SK-N-SH (cell line): ENCODE measurements at regions not wholly inside any gene's neighbourhood (a gene's known extent, or its start where the extent isn't known, plus 50 kb on each side); places are given as distances from the start of the nearest gene placed in this dataset.

Experiments used
- CTCF ChIA-PET: fragments of 300-600, 350-600 bp; formaldehyde crosslinking; extraction: SDS; loops from one replicate; lab custom pipeline; 2021; lab: Yijun Ruan, JAX
- POLR2A ChIA-PET: fragments of 350-600 bp; sonication (Branson Sonifier 250); formaldehyde crosslinking; extraction: SDS; loops from one replicate; lab custom pipeline; 2020; ENCODE audit warnings: antibody characterized with exemption, inconsistent platforms; lab: Yijun Ruan, JAX
- DNase-seq: peaks from one replicate; pipeline ENCODE4 v3.0.0; 2012
- H2AFZ ChIP-seq: fragments of 200-600 bp; sonication (generic); 2 replicates; pipeline ENCODE4 v1.8.1; 2016; ENCODE audit warnings: antibody characterized with exemption, mild to moderate bottlenecking, low read depth
- H3F3A ChIP-seq: fragments of 200-600 bp; sonication (generic); replicated peaks from 2 replicates; pipeline ENCODE3; 2016; ENCODE audit warnings: antibody characterized with exemption, mild to moderate bottlenecking; ENCODE audit not compliant: insufficient read depth
- H3K27ac ChIP-seq, 2 experiments: fragments of 200-500 bp in 1 of 2; fragments of 200-600 bp in 1 of 2; sonication (Bioruptor generic) in 1 of 2; sonication (generic), shearing (Covaris generic) in 1 of 2; 2 replicates each; pipeline versions ENCODE4 v1.5.1 to v1.6.1; 2014 to 2016; ENCODE audit warnings: low read depth in 2 of 2, inconsistent platforms in 1 of 2, low read length in 1 of 2, mild to moderate bottlenecking in 1 of 2, mixed read lengths in 1 of 2
- H3K27me3 ChIP-seq: fragments of 200-600 bp; sonication (generic), shearing (Covaris generic); 2 replicates; pipeline ENCODE4 v1.6.1; 2016; ENCODE audit warnings: mixed run types; ENCODE audit not compliant: insufficient read depth
- H3K36me3 ChIP-seq, 2 experiments: fragments of 200-500 bp in 1 of 2; fragments of 200-600 bp in 1 of 2; sonication (Bioruptor generic) in 1 of 2; sonication (generic) in 1 of 2; replicated peaks in 1 of 2; 2 replicates each; pipeline versions ENCODE3 to v1.5.1; 2014 to 2016; ENCODE audit warnings: low read length in 1 of 2, mild to moderate bottlenecking in 1 of 2; ENCODE audit not compliant: insufficient read depth in 2 of 2, control insufficient read depth in 1 of 2
- H3K4me1 ChIP-seq, 2 experiments: fragments of 200-500 bp in 1 of 2; fragments of 200-600 bp in 1 of 2; sonication (Bioruptor generic) in 1 of 2; sonication (generic), shearing (Covaris generic) in 1 of 2; 2 replicates each; pipeline versions ENCODE4 v1.5.1 to v1.6.1; 2014 to 2016; ENCODE audit warnings: low read depth in 1 of 2, low read length in 1 of 2, mixed run types in 1 of 2; ENCODE audit not compliant: insufficient read depth in 2 of 2, control insufficient read depth in 1 of 2
- H3K4me2 ChIP-seq: fragments of 200-600 bp; sonication (generic), shearing (Covaris generic); 2 replicates; pipeline ENCODE4 v1.6.1; 2017; ENCODE audit warnings: mixed run types
- H3K4me3 ChIP-seq, 2 experiments: fragments of 200-500 bp in 1 of 2; fragments of 200-600 bp in 1 of 2; sonication (Bioruptor generic) in 1 of 2; sonication (generic), shearing (Covaris generic) in 1 of 2; 2 replicates each; pipeline versions ENCODE4 v1.5.1 to v1.8.1; 2014 to 2016; ENCODE audit warnings: low read depth in 2 of 2, inconsistent platforms in 1 of 2, low read length in 1 of 2, mild to moderate bottlenecking in 1 of 2, mixed read lengths in 1 of 2, moderate library complexity in 1 of 2
- H3K79me2 ChIP-seq: fragments of 200-600 bp; sonication (generic); 2 replicates; pipeline ENCODE4 v1.8.1; 2017; ENCODE audit warnings: mild to moderate bottlenecking; ENCODE audit not compliant: insufficient read depth
- H3K9ac ChIP-seq: fragments of 200-600 bp; sonication (generic); 2 replicates; pipeline ENCODE4 v1.6.1; 2017; ENCODE audit warnings: mixed run types
- H3K9me2 ChIP-seq: fragments of 200-600 bp; sonication (generic); 2 replicates; pipeline ENCODE4 v1.6.1; 2017; ENCODE audit warnings: mixed run types
- H3K9me3 ChIP-seq: fragments of 200-600 bp; sonication (generic); 2 replicates; pipeline ENCODE4 v1.6.1; 2017; ENCODE audit warnings: mixed run types, mild to moderate bottlenecking, moderate library complexity
- H4K20me1 ChIP-seq: fragments of 200-600 bp; sonication (generic); 2 replicates; pipeline ENCODE4 v1.6.1; 2017; ENCODE audit warnings: mild to moderate bottlenecking, mixed run types; ENCODE audit not compliant: insufficient read depth
- CTCF ChIP-seq: fragments of 200-600 bp; sonication (generic); IDR thresholded peaks from 2 replicates; pipeline ENCODE4 v1.6.1; 2017; ENCODE audit warnings: antibody characterized with exemption, mild to moderate bottlenecking, moderate library complexity
- ELF1 ChIP-seq: IDR thresholded peaks from 2 replicates; pipeline ENCODE4 v1.4.0; 2012
- EP300 ChIP-seq, 2 experiments: IDR thresholded peaks; 2 replicates each; pipeline versions ENCODE4 v1.4.0 to v1.6.1; 2012; ENCODE audit warnings: borderline replicate concordance in 1 of 2, low read depth in 1 of 2, low read length in 1 of 2
- EZH2phosphoT487 ChIP-seq: fragments of 200-600 bp; sonication (generic); IDR thresholded peaks from 2 replicates; pipeline ENCODE4 v1.6.1; 2017; ENCODE audit warnings: low read depth, mixed run types, mild to moderate bottlenecking, antibody characterized with exemption, moderate library complexity, borderline replicate concordance
- FOSL2 ChIP-seq: IDR thresholded peaks from 2 replicates; pipeline ENCODE4 v1.4.0; 2012; ENCODE audit warnings: low read depth, mild to moderate bottlenecking, moderate library complexity, borderline replicate concordance
- FOXJ3 ChIP-seq: sonication (generic); formaldehyde crosslinking; IDR thresholded peaks from 2 replicates; pipeline ENCODE4 v1.5.1; 2020; ENCODE audit warnings: mild to moderate bottlenecking, missing genetic modification reagents
- GABPA ChIP-seq: IDR thresholded peaks from 2 replicates; pipeline ENCODE4 v1.4.0; 2012; ENCODE audit warnings: low read depth, mild to moderate bottlenecking
- GATA2 ChIP-seq: sonication (generic); formaldehyde crosslinking; IDR thresholded peaks from 2 replicates; pipeline ENCODE4 v1.5.0; 2020; ENCODE audit warnings: mild to moderate bottlenecking, missing genetic modification reagents
- POLR2AphosphoS5 ChIP-seq: IDR thresholded peaks from 2 replicates; pipeline ENCODE4 v1.6.1; 2012; ENCODE audit warnings: low read depth, low read length
- RAD21 ChIP-seq: IDR thresholded peaks from 2 replicates; pipeline ENCODE4 v1.6.1; 2012; ENCODE audit warnings: mild to moderate bottlenecking, low read length
- RCOR1 ChIP-seq: fragments of 150-350 bp; IDR thresholded peaks from 2 replicates; pipeline ENCODE4 v1.6.1; 2017; ENCODE audit warnings: antibody characterized with exemption, low read length
- RXRA ChIP-seq: IDR thresholded peaks from 2 replicates; pipeline ENCODE4 v1.4.0; 2012; ENCODE audit warnings: low read depth, mild to moderate bottlenecking, borderline replicate concordance
- SIN3A ChIP-seq: IDR thresholded peaks from 2 replicates; pipeline ENCODE4 v1.6.1; 2012; ENCODE audit warnings: low read depth, mild to moderate bottlenecking, low read length, moderate library complexity, borderline replicate concordance
- TAF1 ChIP-seq: IDR thresholded peaks from 2 replicates; pipeline ENCODE4 v1.6.1; 2012; ENCODE audit warnings: low read depth, mild to moderate bottlenecking, low read length, moderate library complexity, borderline replicate concordance
- TCF12 ChIP-seq: IDR thresholded peaks from 2 replicates; pipeline ENCODE4 v1.4.0; 2012
- TEAD4 ChIP-seq: IDR thresholded peaks from 2 replicates; pipeline ENCODE4 v1.4.0; 2012; ENCODE audit warnings: mild to moderate bottlenecking, borderline replicate concordance; ENCODE audit not compliant: insufficient read depth
- USF1 ChIP-seq: IDR thresholded peaks from 2 replicates; pipeline ENCODE4 v1.4.0; 2012; ENCODE audit warnings: low read depth, borderline replicate concordance
- USF2 ChIP-seq: fragments of 150-350 bp; IDR thresholded peaks from 2 replicates; pipeline ENCODE4 v1.6.1; 2017; ENCODE audit warnings: antibody characterized with exemption, low read length, low read depth, borderline replicate concordance
- WGBS: methylation state at CpG from one replicate; pipeline ENCODE4 v1.1.6; 2017; ENCODE audit warnings: low lambda C conversion rate; 5-methylcytosine and 5-hydroxymethylcytosine counted together
- TF ChIP-seq, protein P1 (sequence below): fragments of 150-350 bp; IDR thresholded peaks from 2 replicates; pipeline ENCODE4 v1.6.1; 2016; ENCODE audit warnings: mild to moderate bottlenecking, low read depth, low read length
- TF ChIP-seq, protein P2 (sequence below): IDR thresholded peaks from 2 replicates; pipeline ENCODE4 v1.6.1; 2012; ENCODE audit warnings: mild to moderate bottlenecking, low read depth, low read length, moderate library complexity

DNA sequence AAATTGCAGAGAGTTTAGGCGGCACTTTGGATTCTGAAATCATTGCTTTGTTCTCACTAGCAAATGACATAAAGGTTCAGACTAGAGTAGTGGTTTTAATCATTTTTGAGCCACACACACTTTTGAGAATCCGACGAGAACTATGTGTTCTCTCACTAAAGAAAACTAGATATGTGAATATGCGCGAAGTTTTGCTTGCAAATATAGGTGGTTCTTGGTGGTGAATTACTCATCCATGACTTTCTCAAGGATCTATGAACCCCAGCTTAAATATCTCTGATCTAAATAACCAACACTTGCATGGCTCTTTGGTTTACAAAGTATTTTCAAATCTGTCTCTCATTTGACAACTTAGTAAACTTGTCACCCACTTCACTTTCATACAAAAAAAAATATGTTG, 54.8 kb downstream of the NOG start:
- Histone ChIP-seq H3K9me2 (no peaks in the 10 kb centered on the region), H3K4me3 (no peak overlapping the region), H3K79me2 (no peaks in the 10 kb centered on the region), H3K4me1 (no peaks in the 10 kb centered on the region), H4K20me1 (no peaks in the 10 kb centered on the region), H3K9ac (no peak overlapping the region), H3K27me3 (no peaks in the 10 kb centered on the region; the same call in 1 of the 2 replicates), H3K27ac (no peak overlapping the region), H3K36me3 (no peaks in the 10 kb centered on the region), H2AFZ (peak overlapping the region; percentile 25; the same call in 1 of the 2 replicates), H3K4me2 (no peak overlapping the region), H3F3A (no peaks in the 10 kb centered on the region), H3K9me3 (no peaks in the 10 kb centered on the region)
- TF ChIP-seq RAD21 = no peak
- no peak for TF ChIP-seq TCF12
- TF ChIP-seq, protein P1, sequence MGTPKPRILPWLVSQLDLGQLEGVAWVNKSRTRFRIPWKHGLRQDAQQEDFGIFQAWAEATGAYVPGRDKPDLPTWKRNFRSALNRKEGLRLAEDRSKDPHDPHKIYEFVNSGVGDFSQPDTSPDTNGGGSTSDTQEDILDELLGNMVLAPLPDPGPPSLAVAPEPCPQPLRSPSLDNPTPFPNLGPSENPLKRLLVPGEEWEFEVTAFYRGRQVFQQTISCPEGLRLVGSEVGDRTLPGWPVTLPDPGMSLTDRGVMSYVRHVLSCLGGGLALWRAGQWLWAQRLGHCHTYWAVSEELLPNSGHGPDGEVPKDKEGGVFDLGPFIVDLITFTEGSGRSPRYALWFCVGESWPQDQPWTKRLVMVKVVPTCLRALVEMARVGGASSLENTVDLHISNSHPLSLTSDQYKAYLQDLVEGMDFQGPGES = no peak
- no peak for TF ChIP-seq CTCF
- no peak for TF ChIP-seq RXRA
- no peak for TF ChIP-seq SIN3A
- TF ChIP-seq, protein P2, sequence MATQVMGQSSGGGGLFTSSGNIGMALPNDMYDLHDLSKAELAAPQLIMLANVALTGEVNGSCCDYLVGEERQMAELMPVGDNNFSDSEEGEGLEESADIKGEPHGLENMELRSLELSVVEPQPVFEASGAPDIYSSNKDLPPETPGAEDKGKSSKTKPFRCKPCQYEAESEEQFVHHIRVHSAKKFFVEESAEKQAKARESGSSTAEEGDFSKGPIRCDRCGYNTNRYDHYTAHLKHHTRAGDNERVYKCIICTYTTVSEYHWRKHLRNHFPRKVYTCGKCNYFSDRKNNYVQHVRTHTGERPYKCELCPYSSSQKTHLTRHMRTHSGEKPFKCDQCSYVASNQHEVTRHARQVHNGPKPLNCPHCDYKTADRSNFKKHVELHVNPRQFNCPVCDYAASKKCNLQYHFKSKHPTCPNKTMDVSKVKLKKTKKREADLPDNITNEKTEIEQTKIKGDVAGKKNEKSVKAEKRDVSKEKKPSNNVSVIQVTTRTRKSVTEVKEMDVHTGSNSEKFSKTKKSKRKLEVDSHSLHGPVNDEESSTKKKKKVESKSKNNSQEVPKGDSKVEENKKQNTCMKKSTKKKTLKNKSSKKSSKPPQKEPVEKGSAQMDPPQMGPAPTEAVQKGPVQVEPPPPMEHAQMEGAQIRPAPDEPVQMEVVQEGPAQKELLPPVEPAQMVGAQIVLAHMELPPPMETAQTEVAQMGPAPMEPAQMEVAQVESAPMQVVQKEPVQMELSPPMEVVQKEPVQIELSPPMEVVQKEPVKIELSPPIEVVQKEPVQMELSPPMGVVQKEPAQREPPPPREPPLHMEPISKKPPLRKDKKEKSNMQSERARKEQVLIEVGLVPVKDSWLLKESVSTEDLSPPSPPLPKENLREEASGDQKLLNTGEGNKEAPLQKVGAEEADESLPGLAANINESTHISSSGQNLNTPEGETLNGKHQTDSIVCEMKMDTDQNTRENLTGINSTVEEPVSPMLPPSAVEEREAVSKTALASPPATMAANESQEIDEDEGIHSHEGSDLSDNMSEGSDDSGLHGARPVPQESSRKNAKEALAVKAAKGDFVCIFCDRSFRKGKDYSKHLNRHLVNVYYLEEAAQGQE = no peak
- TF ChIP-seq GABPA = no peak
- no peak for TF ChIP-seq GATA2 (CRISPR knock-in tag)
- no peak for TF ChIP-seq POLR2AphosphoS5
- TF ChIP-seq FOXJ3 (CRISPR knock-in tag) = no peak
- TF ChIP-seq RCOR1 = no peak
- no peak for TF ChIP-seq EZH2phosphoT487
- no peak for TF ChIP-seq EP300 (IDR thresholded peaks at IDR 0.05; ENCODE audit: borderline replicate concordance in 1 of 2, low read depth in 1 of 2, low read length in 1 of 2)
- TF ChIP-seq TAF1 = no peak
- no peak for TF ChIP-seq TEAD4
- no peak for TF ChIP-seq USF2
- TF ChIP-seq FOSL2 = no peak
- TF ChIP-seq USF1 = no peak
- no peak for TF ChIP-seq ELF1
- WGBS = 46% methylated on average over 5 of the region's 5 CpGs
- DNase-seq = no peak
- ChIA-PET POLR2A (no interaction called here), CTCF (no interaction called here)
